ENCODE measurements at regions not wholly inside any gene's neighbourhood (a gene's known extent, or its start where the extent isn't known, plus 50 kb on each side); places are given as distances from the start of the nearest gene placed in this dataset.

DNA sequence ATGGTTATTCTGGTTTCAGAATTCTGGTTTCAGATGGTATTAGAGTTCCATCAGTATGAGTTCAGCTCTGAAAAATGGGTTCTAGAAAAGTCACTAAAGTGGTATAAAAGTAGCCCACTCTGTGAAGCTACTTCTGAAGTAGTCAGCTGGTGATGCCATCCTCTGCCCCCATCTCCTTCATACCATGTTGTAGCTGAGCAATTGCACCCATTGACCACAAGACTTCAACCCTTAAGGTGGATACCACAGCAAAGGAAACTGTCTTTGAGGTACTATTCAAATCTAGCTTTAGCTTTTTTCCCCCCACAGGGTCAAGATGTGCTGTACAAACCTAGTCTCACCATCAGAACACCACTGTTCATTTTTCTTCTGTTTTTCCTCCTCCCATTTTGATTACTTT, 444.9 kb downstream of the DMAC1 start:
- DNase-seq (ENCODE audit: low read depth in 2 of 2, low spot score in 1 of 2) = no peak

DNA sequence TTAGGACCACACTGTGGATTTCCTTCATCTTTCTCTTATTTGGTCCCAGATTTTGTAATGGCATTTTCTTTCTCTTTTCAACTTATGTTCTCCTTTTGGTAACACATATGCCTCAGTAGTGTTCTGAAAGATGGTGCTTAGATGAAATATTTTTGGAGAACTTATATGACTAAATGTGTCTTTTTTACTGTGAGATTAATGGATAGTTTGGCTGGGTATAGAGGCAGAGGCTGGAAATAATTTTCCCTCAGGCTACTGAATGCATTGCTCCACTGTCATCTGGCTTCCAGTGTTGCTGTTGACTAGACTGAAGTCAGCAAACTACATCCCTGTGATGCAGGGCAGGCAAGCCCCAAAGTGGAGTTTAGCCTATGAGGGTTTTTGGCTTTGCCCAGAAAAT, 450.9 kb downstream of the DMAC1 start:
- DNase-seq (ENCODE audit: low read depth in 2 of 2, low spot score in 1 of 2) = no peak

DNA sequence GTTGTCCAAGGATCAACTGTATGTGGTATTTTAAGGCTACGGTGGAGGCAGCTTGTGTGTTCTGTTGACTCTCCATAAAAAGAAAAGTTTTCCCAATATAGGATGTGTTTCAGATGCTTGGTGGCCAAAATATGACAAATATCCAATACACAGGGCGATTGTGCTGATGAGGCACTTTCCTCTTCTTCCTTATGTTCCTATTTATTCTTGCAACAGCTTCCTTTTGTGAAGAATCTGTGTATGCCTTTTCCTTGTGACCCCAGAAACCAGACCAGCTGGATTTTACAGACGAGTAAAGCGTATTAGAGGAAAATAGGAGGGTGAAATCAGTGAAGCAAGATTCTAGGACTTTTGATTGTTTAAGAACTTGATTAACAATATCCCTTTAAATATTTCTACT, 452.0 kb downstream of the DMAC1 start:
- no peak for DNase-seq (ENCODE audit: low read depth in 2 of 2, low spot score in 1 of 2)

DNA sequence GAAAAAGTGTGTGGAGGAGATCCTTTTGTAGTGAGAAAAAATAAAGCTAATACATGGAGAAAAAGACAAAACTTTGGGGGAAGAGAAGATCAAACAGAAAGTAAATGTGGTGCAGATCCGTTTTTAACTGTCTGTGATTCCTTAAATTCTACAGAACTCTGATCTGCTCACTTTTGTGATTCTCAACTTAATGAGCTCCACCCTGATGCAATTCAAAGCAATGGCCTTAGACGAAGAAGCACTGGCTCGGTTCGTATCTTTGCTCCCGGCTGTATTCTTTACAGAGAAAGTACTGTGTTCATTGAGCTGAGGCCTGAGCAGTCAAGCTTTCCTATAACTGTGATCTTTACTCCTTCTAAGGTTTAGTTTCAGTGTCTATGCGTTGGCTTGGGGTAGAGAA, 453.4 kb downstream of the DMAC1 start:
- no peak for DNase-seq (ENCODE audit: low read depth in 2 of 2, low spot score in 1 of 2)

- DNase-seq (ENCODE audit: low read depth in 2 of 2, low spot score in 1 of 2) = no peak
Measured at GRCh38 chr9:7342736-7343135, 456.8 kb downstream of the DMAC1 start.

- DNase-seq (ENCODE audit: low read depth in 2 of 2, low spot score in 1 of 2) = no peak
Measured at GRCh38 chr9:7342229-7342628, 457.3 kb downstream of the DMAC1 start.

DNA sequence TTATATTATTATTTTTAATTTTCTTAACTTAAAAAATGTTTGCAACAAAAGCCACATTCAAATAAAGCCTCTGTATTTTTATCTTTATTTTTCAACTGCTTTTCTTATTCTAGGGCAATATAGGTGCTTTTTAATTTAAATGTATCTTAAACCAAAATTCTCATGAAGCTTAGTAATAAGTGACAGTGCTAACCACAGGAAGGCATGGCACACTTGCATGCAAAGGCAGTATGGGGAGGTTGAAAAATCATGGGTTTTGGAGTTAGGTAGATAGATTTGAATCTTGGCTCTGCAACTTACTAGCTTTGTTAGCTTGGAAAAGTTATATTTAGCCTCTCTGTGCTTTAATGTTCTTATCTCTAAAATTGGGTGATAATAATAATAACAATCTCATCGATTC, 458.0 kb downstream of the DMAC1 start:
- DNase-seq (ENCODE audit: low read depth in 2 of 2, low spot score in 1 of 2) = no peak

- DNase-seq (ENCODE audit: low read depth in 2 of 2, low spot score in 1 of 2) = no peak
Measured at GRCh38 chr9:7340451-7340850, 459.1 kb downstream of the DMAC1 start.

DNA sequence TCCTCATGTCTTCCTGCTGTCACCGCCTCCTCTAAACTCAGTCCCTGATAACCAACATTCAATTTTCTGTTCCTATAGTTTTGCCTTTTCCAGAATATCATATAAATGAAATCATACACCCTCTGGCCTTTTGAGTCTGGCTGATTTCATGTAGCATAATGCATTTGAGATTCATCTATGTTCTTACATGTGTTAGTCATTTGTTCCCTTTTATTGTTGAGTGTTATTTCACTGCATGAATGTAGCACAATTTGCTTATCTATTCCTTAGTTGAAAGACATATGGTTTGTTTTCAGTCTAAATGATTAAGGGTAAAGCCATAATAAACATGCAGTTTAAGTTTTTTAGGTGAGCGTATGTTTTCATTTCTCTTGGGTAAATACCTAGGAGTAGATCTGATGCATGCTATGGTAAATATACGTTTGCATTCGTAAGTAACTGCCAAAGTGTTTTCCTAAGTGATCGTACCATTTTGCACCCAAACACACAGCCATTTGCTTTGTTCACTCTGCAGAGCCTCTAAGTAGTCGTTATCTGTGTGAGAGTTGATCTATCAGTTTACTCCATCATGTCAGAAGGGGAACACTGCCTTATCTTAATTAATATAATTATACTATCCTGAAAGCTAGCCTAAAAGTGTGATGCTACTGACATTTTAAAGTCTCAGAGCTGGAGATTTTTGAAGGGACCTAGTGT, 460.8 kb downstream of the DMAC1 start:
- no peak for DNase-seq (ENCODE audit: low read depth in 2 of 2, low spot score in 1 of 2)

- DNase-seq (ENCODE audit: low read depth in 2 of 2, low spot score in 1 of 2) = no peak
Measured at GRCh38 chr9:7336356-7337065, 463.1 kb downstream of the DMAC1 start.

GRCh38 chr9:7333719-7334118, 465.9 kb downstream of the DMAC1 start:
- no peak for DNase-seq (ENCODE audit: low read depth in 2 of 2, low spot score in 1 of 2)

DNA sequence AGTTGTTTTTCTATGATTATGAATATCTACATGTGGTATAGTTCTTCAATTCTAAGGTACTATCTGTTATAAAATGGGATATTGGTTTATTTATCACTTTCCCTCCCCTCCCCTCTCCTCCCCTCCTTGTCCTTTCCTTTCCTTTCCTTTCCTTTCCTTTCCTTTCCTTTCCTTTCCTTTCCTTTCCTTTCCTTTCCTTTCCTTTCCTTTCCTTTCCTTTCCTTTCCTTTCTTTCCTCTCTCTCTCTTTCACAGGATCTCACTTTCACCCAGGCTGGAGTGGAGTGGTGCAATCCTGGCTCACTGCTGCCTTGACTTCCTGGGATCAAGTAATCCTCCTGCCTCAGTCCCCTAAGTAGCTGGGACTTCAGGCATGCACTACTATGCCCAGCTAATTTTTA, 466.8 kb downstream of the DMAC1 start:
- DNase-seq (ENCODE audit: low read depth in 2 of 2, low spot score in 1 of 2) = no peak

DNA sequence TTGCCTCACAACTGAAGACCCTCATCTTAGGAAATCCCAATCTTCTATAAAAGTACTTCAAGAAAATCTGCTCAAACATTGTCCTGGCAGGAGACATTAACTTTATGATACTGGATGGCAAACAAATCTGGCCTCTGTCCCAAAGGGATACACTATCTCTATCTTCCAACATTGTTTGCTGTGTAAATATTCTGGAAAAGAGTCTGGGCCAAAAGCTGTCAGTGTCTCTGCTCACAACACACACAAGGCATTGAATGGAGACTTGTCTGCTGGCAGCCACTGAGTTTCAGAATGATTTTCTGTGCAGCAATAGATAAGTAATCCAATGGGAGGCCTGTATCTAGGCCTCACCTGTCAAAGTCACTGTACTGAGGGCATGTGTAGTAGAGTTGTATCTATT, 471.1 kb downstream of the DMAC1 start:
- no peak for DNase-seq (ENCODE audit: low read depth in 2 of 2, low spot score in 1 of 2)

DNA sequence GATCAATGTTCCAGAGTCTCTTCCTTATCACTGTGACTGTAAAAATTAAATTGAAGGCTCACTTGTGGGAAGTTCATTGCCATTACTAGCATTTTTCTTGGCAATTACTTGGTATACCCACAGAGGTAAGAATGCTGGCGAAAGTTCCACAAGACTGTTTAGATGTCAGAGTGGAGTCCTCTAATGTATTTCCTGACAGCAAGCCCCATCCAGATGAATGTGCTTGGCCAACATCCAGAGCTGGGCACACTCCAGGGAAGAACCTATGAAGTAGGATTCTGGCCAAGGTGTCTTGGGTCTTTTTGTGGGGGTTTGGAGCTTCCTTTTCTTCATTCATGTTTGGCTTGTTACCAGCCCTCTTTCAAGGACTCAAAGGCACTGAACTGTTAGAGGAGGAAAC, 473.6 kb downstream of the DMAC1 start:
- no peak for DNase-seq (ENCODE audit: low read depth in 2 of 2, low spot score in 1 of 2)

DNA sequence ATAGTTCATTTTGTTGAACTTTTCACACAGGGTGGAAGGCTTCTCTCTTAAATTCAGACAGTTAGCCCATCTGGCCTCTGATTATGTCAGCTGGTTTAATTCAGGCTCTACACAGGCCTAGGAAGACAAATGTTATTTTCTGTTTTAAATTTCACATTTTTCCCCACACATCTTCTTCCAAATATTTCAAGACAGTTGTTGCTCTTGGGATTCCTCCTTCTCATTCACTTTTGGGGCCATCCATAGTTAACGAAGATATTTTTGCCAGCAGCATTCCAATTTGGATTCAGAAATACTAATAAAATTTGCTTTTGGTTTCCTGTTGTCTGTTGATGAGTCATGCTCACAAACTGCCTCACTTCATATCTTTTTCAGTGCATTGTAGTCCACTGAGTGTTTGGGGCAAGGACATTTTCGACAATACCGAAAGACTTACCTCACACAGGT, 475.4 kb downstream of the DMAC1 start:
- DNase-seq (ENCODE audit: low read depth in 2 of 2, low spot score in 1 of 2) = no peak

- no peak for DNase-seq (ENCODE audit: low read depth in 2 of 2, low spot score in 1 of 2)
Measured at GRCh38 chr9:7320841-7321240, 478.7 kb downstream of the DMAC1 start.

DNA sequence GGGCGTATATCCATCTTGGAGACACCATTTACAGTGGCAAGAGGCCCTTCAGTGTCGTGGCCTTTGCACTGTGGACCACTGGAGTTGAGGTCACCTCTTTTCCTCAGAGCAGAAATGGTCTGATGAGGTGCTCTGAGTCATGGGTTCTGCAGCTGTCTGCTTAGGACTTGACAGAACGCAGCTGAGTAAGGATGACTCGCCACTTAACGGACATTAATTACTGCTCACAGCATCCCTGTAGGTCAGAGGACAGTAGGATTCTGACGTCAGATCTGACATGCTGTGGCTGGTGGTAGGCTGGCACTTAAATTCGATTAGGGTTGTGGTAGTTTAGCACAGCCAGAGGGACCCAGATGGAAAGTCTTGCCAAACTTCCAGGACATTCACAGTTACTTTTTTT, 479.4 kb downstream of the DMAC1 start:
- DNase-seq (ENCODE audit: low read depth in 2 of 2, low spot score in 1 of 2) = no peak

- no peak for DNase-seq (ENCODE audit: low read depth in 2 of 2, low spot score in 1 of 2)
Measured at GRCh38 chr9:7318920-7319319, 480.7 kb downstream of the DMAC1 start.

DNA sequence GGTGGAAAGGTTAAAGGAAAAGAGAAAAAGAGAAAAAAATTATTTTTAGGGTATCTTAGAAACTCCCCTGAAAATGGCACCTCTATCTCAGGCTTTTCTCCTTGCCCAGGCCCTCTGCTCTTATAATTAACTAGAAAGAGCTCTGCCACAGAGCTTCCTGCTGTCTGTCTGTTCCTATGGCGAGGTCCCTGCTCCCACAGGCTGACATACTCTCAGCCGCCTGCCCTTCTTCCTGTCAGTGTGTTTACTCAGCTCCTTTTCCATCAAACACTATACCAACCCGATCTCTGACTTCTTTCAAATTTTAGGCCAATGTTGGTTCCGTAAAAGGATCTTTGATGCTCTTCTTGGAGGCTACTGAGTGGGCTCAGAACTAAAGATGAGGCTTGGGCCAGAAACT, 482.6 kb downstream of the DMAC1 start:
- no peak for DNase-seq (ENCODE audit: low read depth in 2 of 2, low spot score in 1 of 2)

DNA sequence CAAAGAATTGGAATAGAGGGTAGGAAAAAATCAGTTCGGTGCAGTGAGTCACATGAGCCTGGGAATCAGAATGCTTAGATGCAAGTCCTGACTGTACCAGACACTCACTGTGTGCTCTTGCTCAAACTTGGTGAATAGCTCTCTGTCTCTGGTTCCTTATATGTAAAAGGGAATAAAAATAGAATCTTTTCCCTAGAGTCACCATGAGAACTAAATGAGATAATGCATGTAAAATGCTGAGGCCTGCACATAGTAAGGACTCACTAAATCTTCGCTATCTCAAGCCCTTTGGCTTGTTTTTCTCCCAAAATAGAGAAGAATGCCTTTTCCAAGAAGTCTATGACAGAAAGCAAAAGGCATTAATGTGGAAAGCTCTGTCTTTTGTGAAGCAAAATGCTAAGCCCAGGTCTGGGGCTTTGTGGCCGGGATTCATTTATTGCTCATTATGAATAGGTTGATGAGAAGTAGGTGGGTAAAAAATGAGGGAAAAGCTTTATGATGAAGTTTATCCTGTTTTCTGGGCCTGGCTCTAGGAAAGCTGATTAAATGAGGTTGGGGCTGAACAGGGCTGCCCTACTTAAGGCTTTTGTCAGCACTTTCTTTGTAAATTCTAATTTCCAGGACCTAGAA, 483.3 kb downstream of the DMAC1 start:
- no peak for DNase-seq (ENCODE audit: low read depth in 2 of 2, low spot score in 1 of 2)

- no peak for DNase-seq (ENCODE audit: low read depth in 2 of 2, low spot score in 1 of 2)
Measured at GRCh38 chr9:7315746-7316145, 483.8 kb downstream of the DMAC1 start.

GRCh38 chr9:7315116-7315515, 484.5 kb downstream of the DMAC1 start:
- DNase-seq (ENCODE audit: low read depth in 2 of 2, low spot score in 1 of 2) = no peak

GRCh38 chr9:7313389-7313788, 486.2 kb downstream of the DMAC1 start:
- DNase-seq (ENCODE audit: low read depth in 2 of 2, low spot score in 1 of 2) = no peak

All from stimulated activated CD8-positive, alpha-beta memory T cell treated with anti-CD3 and anti-CD28 coated beads, Interleukin-4, amount 100 ng/mL, for 4 hours (primary cell).